ENCODE measurements at regions not wholly inside any gene's neighbourhood (a gene's known extent, or its start where the extent isn't known, plus 50 kb on each side); places are given as distances from the start of the nearest gene placed in this dataset.
"Not testable (repeated sequence)": the region's sequence is repeated elsewhere in the genome, so short reads cannot be mapped to it uniquely, and the experiment has no call there.

GRCh38 chr1:221988829-221989228 is 246.9 kb upstream of the DUSP10 start:
- Mint-ChIP-seq H3K4me1 (ENCODE audit: low read depth) (no peaks in the 10 kb centered on the region), H3K9me3 (ENCODE audit: low read depth) (no peaks in the 10 kb centered on the region), H3K36me3 (ENCODE audit: insufficient read depth) (no peaks in the 10 kb centered on the region), H3K27me3 (no peaks in the 10 kb centered on the region), H3K4me3 (ENCODE audit: low read depth) (no peak overlapping the region), H3K27ac (no peak overlapping the region)
- no peak for DNase-seq (ENCODE audit: low spot score, unreplicated experiment)
- TF ChIP-seq, protein P1, sequence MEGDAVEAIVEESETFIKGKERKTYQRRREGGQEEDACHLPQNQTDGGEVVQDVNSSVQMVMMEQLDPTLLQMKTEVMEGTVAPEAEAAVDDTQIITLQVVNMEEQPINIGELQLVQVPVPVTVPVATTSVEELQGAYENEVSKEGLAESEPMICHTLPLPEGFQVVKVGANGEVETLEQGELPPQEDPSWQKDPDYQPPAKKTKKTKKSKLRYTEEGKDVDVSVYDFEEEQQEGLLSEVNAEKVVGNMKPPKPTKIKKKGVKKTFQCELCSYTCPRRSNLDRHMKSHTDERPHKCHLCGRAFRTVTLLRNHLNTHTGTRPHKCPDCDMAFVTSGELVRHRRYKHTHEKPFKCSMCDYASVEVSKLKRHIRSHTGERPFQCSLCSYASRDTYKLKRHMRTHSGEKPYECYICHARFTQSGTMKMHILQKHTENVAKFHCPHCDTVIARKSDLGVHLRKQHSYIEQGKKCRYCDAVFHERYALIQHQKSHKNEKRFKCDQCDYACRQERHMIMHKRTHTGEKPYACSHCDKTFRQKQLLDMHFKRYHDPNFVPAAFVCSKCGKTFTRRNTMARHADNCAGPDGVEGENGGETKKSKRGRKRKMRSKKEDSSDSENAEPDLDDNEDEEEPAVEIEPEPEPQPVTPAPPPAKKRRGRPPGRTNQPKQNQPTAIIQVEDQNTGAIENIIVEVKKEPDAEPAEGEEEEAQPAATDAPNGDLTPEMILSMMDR (IDR thresholded peaks at IDR 0.05; ENCODE audit: unreplicated experiment) = no peak

GRCh38 chr1:221987860-221988520 is 246.1 kb upstream of the DUSP10 start:
- TF ChIP-seq, protein P1 (IDR thresholded peaks at IDR 0.05; ENCODE audit: unreplicated experiment) = no peak
- Mint-ChIP-seq H3K27me3 (peaks cover 6% of the 10 kb centered on the region), H3K36me3 (ENCODE audit: insufficient read depth) (no peaks in the 10 kb centered on the region), H3K4me1 (ENCODE audit: low read depth) (no peaks in the 10 kb centered on the region), H3K4me3 (ENCODE audit: low read depth) (no peak overlapping the region), H3K9me3 (ENCODE audit: low read depth) (no peaks in the 10 kb centered on the region), H3K27ac (no peak overlapping the region)
- no peak for DNase-seq (ENCODE audit: low spot score, unreplicated experiment)

- Mint-ChIP-seq H3K27ac (no peak overlapping the region), H3K36me3 (ENCODE audit: insufficient read depth) (no peaks in the 10 kb centered on the region), H3K27me3 (peaks cover 13% of the 10 kb centered on the region), H3K4me1 (ENCODE audit: low read depth) (no peaks in the 10 kb centered on the region), H3K9me3 (ENCODE audit: low read depth) (no peaks in the 10 kb centered on the region), H3K4me3 (ENCODE audit: low read depth) (no peak overlapping the region)
- TF ChIP-seq, protein P1 (IDR thresholded peaks at IDR 0.05; ENCODE audit: unreplicated experiment) = no peak
- no peak for DNase-seq (ENCODE audit: low spot score, unreplicated experiment)
These were observed 241.6 kb upstream of the DUSP10 start for GRCh38 chr1:221983444-221983843.

- peaks cover 27% of the 10 kb centered on the region for H3K27me3 Mint-ChIP-seq
- no peaks in the 10 kb centered on the region for H3K4me1 Mint-ChIP-seq (ENCODE audit: low read depth)
- H3K36me3 Mint-ChIP-seq (ENCODE audit: insufficient read depth) = no peaks in the 10 kb centered on the region
- no peak overlapping the region for H3K4me3 Mint-ChIP-seq (ENCODE audit: low read depth)
- H3K9me3 Mint-ChIP-seq (ENCODE audit: low read depth) = no peaks in the 10 kb centered on the region
- TF ChIP-seq, protein P1 (IDR thresholded peaks at IDR 0.05; ENCODE audit: unreplicated experiment) = no peak
- H3K27ac Mint-ChIP-seq = no peak overlapping the region
- no peak for DNase-seq (ENCODE audit: low spot score, unreplicated experiment)
These were observed 239.6 kb upstream of the DUSP10 start for GRCh38 chr1:221981461-221981860.

DNA sequence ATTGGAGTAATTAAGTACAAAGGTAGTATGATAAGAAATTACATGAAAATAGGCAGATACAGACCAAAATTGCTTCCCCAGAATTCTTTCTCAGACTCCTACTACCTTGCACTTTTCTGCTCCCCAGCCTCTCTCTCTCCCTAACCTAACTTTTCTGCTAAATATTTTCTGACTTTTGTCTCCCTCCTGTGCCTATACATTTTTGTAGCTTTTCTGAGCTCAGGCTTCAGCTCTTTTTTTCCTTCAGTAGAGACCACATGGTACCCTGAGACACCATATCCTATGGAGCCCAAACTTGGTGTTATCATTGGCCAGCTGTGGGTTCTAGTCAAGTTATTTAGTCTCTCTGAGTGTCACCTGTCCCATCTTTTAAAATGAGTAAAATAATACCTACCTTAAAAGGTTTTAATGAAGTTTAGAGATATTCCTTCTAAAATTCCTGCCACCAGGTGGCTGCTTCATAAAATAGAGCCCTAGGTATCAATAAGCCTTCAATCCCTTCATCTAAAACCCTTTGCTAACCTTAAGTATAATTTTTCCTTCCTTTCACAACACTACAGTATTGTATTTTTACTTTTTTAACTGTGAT is 237.6 kb upstream of the DUSP10 start:
- Mint-ChIP-seq H3K27me3 (peaks cover 45% of the 10 kb centered on the region), H3K4me1 (ENCODE audit: low read depth) (no peaks in the 10 kb centered on the region), H3K36me3 (ENCODE audit: insufficient read depth) (no peaks in the 10 kb centered on the region), H3K4me3 (ENCODE audit: low read depth) (no peak overlapping the region), H3K9me3 (ENCODE audit: low read depth) (no peaks in the 10 kb centered on the region), H3K27ac (no peak overlapping the region)
- no peak for DNase-seq (ENCODE audit: low spot score, unreplicated experiment)
- TF ChIP-seq, protein P1 (IDR thresholded peaks at IDR 0.05; ENCODE audit: unreplicated experiment) = peak; percentile 49

DNA sequence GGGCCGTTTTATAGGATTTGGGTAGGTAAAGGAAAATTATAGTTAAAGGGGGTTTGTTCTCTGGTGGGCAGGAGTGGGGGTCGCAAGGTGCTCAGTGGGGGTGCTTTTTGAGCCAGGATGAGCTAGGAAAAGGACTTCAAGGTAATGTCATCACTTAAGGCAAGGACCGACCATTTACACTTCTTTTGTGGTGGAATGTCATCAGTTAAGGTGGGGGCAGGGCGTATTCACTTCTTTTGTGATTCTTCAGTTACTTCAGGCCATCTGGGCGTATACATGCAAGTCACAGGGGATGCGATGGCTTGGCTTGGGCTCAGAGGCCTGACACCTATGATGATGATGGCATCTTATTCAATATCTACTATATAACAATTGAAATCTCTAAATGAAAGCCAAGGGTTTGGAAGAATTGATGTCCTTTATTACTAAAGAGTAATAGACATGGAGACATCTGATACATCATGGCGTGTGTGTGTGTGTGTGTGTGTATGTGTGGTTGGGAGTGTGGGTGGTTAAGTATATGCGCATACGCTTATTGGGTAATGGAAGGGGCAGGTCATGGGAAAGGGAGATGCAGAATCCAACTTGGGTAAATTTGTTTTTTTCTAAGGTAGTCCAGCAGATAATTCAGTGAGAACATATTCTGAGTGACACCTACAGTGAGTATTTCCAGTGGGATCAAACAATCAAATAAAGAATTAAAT is 236.9 kb upstream of the DUSP10 start:
- H3K4me1 Mint-ChIP-seq (ENCODE audit: low read depth); H3K4me3 Mint-ChIP-seq (ENCODE audit: low read depth); H3K36me3 Mint-ChIP-seq (ENCODE audit: insufficient read depth); H3K9me3 Mint-ChIP-seq (ENCODE audit: low read depth); DNase-seq (ENCODE audit: low spot score, unreplicated experiment); H3K27ac Mint-ChIP-seq: not testable (repeated sequence)
- peaks cover 47% of the 10 kb centered on the region for H3K27me3 Mint-ChIP-seq

GRCh38 chr1:221973787-221974186 is 231.9 kb upstream of the DUSP10 start:
- H3K27me3 Mint-ChIP-seq = peaks cover 57% of the 10 kb centered on the region
- H3K4me3 Mint-ChIP-seq (ENCODE audit: low read depth); DNase-seq (ENCODE audit: low spot score, unreplicated experiment); H3K36me3 Mint-ChIP-seq (ENCODE audit: insufficient read depth); H3K4me1 Mint-ChIP-seq (ENCODE audit: low read depth); H3K9me3 Mint-ChIP-seq (ENCODE audit: low read depth): not testable (repeated sequence)
- H3K27ac Mint-ChIP-seq = peak overlapping the region; percentile 38
